ENCODE measurements at regions not wholly inside any gene's neighbourhood (a gene's known extent, or its start where the extent isn't known, plus 50 kb on each side); places are given as distances from the start of the nearest gene placed in this dataset.

DNA sequence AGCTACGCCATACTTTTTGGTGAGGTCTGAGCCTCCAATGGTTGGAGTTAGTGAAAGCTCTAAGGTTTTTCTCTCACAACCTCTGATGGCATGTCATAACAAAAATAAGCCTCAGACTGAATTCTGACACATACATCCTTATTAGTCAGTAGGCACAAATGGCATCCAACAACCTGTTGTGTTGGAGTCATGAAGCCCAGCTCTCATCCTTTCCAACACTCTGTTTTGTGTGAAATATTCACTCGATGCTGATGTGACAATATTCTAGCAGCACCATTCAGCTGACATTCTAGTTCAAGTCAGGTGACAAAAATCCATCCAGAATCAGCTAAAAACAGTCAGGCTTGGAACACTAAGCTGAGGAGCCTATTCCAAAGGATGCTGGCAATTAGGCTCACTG lies 603.2 kb upstream of the ID2 start:
- H3K4me3 ChIP-seq (ENCODE audit: low read depth, low read length): no peak overlapping the region
- H3K4me1 Mint-ChIP-seq (ENCODE audit: low read depth, unreplicated experiment): no peaks in the 10 kb centered on the region
- H3K36me3 Mint-ChIP-seq (ENCODE audit: insufficient read depth, unreplicated experiment): no peaks in the 10 kb centered on the region
- POLR2A ChIA-PET: no interaction called here
- H3K4me1 ChIP-seq: no peaks in the 10 kb centered on the region
- no peak overlapping the region for H3K27ac Mint-ChIP-seq (ENCODE audit: unreplicated experiment)
- intact Hi-C loops (cut with micrococcal nuclease; ENCODE audit: unreplicated experiment): no loop called here
- H3K9me3 Mint-ChIP-seq (ENCODE audit: unreplicated experiment): no peaks in the 10 kb centered on the region
- no peaks in the 10 kb centered on the region for H3K9me3 ChIP-seq
- TF ChIP-seq, protein P1, sequence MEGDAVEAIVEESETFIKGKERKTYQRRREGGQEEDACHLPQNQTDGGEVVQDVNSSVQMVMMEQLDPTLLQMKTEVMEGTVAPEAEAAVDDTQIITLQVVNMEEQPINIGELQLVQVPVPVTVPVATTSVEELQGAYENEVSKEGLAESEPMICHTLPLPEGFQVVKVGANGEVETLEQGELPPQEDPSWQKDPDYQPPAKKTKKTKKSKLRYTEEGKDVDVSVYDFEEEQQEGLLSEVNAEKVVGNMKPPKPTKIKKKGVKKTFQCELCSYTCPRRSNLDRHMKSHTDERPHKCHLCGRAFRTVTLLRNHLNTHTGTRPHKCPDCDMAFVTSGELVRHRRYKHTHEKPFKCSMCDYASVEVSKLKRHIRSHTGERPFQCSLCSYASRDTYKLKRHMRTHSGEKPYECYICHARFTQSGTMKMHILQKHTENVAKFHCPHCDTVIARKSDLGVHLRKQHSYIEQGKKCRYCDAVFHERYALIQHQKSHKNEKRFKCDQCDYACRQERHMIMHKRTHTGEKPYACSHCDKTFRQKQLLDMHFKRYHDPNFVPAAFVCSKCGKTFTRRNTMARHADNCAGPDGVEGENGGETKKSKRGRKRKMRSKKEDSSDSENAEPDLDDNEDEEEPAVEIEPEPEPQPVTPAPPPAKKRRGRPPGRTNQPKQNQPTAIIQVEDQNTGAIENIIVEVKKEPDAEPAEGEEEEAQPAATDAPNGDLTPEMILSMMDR (IDR thresholded peaks at IDR 0.05; ENCODE audit: insufficient read depth in 1 of 2, low read depth in 1 of 2, low read length in 1 of 2, severe bottlenecking in 1 of 2, unreplicated experiment in 1 of 2): no peak
- no peak overlapping the region for H3K4me3 Mint-ChIP-seq (ENCODE audit: unreplicated experiment)
- BruUV-seq (replicated peaks): no TSS peak
- peaks cover 2% of the 10 kb centered on the region for H3K27me3 Mint-ChIP-seq (ENCODE audit: insufficient read depth, unreplicated experiment)
- no peaks in the 10 kb centered on the region for H3K27me3 ChIP-seq (replicated peaks; ENCODE audit: control insufficient read depth, insufficient read depth, low read length)
- DNase-seq: no peak
- H3K36me3 ChIP-seq (ENCODE audit: control insufficient read depth, insufficient read depth, low read length): no peaks in the 10 kb centered on the region
- CTCF ChIA-PET: no interaction called here

DNA sequence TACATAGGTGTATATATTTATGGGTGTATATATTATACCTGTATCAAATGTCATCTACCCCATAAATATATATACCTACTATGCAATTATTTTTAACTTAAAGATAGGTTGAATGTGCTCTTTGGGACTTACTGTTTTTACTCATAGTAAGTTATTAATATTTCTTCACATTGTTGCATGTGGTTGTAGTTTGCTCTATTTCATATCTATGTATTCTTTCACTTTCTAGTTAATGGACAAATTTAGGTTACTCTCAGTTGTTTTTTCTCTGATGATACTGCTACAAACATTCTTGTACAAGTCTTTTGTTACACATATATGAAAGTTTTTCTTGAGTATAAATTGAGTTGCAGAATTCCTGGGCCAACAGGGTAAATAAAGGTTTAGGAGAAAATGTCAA lies 601.8 kb upstream of the ID2 start:
- H3K27ac Mint-ChIP-seq (ENCODE audit: unreplicated experiment): no peak overlapping the region
- no peaks in the 10 kb centered on the region for H3K4me1 ChIP-seq
- no peaks in the 10 kb centered on the region for H3K4me1 Mint-ChIP-seq (ENCODE audit: low read depth, unreplicated experiment)
- H3K9me3 ChIP-seq: no peaks in the 10 kb centered on the region
- POLR2A ChIA-PET: no interaction called here
- no peak for DNase-seq
- CTCF ChIA-PET: no interaction called here
- no peaks in the 10 kb centered on the region for H3K27me3 ChIP-seq (replicated peaks; ENCODE audit: control insufficient read depth, insufficient read depth, low read length)
- intact Hi-C loops (cut with micrococcal nuclease; ENCODE audit: unreplicated experiment): no loop called here
- peaks cover 4% of the 10 kb centered on the region for H3K27me3 Mint-ChIP-seq (ENCODE audit: insufficient read depth, unreplicated experiment)
- H3K4me3 ChIP-seq (ENCODE audit: low read depth, low read length): no peak overlapping the region
- no peak overlapping the region for H3K4me3 Mint-ChIP-seq (ENCODE audit: unreplicated experiment)
- TF ChIP-seq, protein P1 (IDR thresholded peaks at IDR 0.05; ENCODE audit: insufficient read depth in 1 of 2, low read depth in 1 of 2, low read length in 1 of 2, severe bottlenecking in 1 of 2, unreplicated experiment in 1 of 2): no peak
- H3K36me3 Mint-ChIP-seq (ENCODE audit: insufficient read depth, unreplicated experiment): no peaks in the 10 kb centered on the region
- no peaks in the 10 kb centered on the region for H3K36me3 ChIP-seq (ENCODE audit: control insufficient read depth, insufficient read depth, low read length)
- BruUV-seq (replicated peaks): no TSS peak
- no peaks in the 10 kb centered on the region for H3K9me3 Mint-ChIP-seq (ENCODE audit: unreplicated experiment)

DNA sequence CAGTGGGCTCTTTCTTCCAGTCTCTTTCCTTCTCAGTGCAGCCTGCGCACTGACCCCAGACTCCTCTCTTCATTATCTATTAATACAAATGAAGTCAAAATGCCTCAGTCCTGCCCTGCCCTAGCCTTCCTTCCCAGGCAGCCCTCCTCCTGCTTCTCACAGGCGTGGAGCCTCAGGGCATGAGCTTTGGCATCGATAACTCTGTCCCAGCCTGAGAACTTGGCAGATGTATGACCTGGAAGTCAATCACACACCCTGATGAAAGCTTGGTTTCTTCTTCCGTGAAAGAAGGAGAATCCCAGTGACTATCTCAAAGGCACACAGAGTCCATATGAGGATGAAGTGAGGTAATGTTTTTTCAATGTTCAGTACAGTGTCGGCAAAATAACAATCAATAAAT lies 600.7 kb upstream of the ID2 start:
- intact Hi-C loops (cut with micrococcal nuclease; ENCODE audit: unreplicated experiment): no loop called here
- Histone ChIP-seq H3K4me3 (ENCODE audit: low read depth, low read length) (no peak overlapping the region), H3K36me3 (ENCODE audit: control insufficient read depth, insufficient read depth, low read length) (no peaks in the 10 kb centered on the region), H3K27me3 (replicated peaks; ENCODE audit: control insufficient read depth, insufficient read depth, low read length) (no peaks in the 10 kb centered on the region), H3K9me3 (no peaks in the 10 kb centered on the region), H3K4me1 (no peaks in the 10 kb centered on the region)
- ChIA-PET POLR2A (no interaction called here), CTCF (no interaction called here)
- H3K27me3 Mint-ChIP-seq (ENCODE audit: insufficient read depth, unreplicated experiment): peaks cover 4% of the 10 kb centered on the region
- no peak overlapping the region for H3K4me3 Mint-ChIP-seq (ENCODE audit: unreplicated experiment)
- H3K36me3 Mint-ChIP-seq (ENCODE audit: insufficient read depth, unreplicated experiment): no peaks in the 10 kb centered on the region
- no peak overlapping the region for H3K27ac Mint-ChIP-seq (ENCODE audit: unreplicated experiment)
- H3K9me3 Mint-ChIP-seq (ENCODE audit: unreplicated experiment): no peaks in the 10 kb centered on the region
- TF ChIP-seq, protein P1 (IDR thresholded peaks at IDR 0.05; ENCODE audit: insufficient read depth in 1 of 2, low read depth in 1 of 2, low read length in 1 of 2, severe bottlenecking in 1 of 2, unreplicated experiment in 1 of 2): no peak
- no peak for DNase-seq
- H3K4me1 Mint-ChIP-seq (ENCODE audit: low read depth, unreplicated experiment): no peaks in the 10 kb centered on the region
- BruUV-seq (replicated peaks): no TSS peak

All from Caco-2 (cell line).